Breast epithelium (tissue), 4 donors: ENCODE measurements at regions not wholly inside any gene's neighbourhood (a gene's known extent, or its start where the extent isn't known, plus 50 kb on each side); places are given as distances from the start of the nearest gene placed in this dataset.

Experiments
- DNase-seq, 2 donors: peaks; one replicate each; pipeline ENCODE4 v3.0.0-alpha.2; 2019; ENCODE audit warnings: low spot score in 2 of 2
- H3K27ac ChIP-seq, 2 donors: fragments of 200-600 bp; sonication (generic) in 1 of 2; one replicate each; pipeline ENCODE4 v1.5.1; 2016 to 2019; ENCODE audit warnings: mild to moderate bottlenecking in 1 of 2
- H3K27me3 ChIP-seq, 2 donors: fragments of 200-600 bp; sonication (generic) in 1 of 2; one replicate each; pipeline versions ENCODE4 v1.5.1 to v1.6.0; 2017 to 2019; ENCODE audit warnings: control low read depth in 1 of 2, mild to moderate bottlenecking in 1 of 2
- H3K36me3 ChIP-seq: fragments of 200-600 bp; one replicate; pipeline ENCODE4 v1.5.1; 2019
- H3K4me1 ChIP-seq, 2 donors: fragments of 200-600 bp; sonication (generic); one replicate each; pipeline ENCODE4 v1.5.1; 2016 to 2019; ENCODE audit warnings: control low read depth in 1 of 2
- H3K4me3 ChIP-seq, 3 donors: fragments of 200-600 bp; sonication (generic); 1 replicate in 2 of 3; 2 replicates in 1 of 3; pipeline ENCODE4 v1.5.1; 2016 to 2019; ENCODE audit warnings: mild to moderate bottlenecking in 3 of 3, moderate library complexity in 2 of 3
- H3K9me3 ChIP-seq, 2 donors: fragments of 200-600 bp; sonication (generic) in 1 of 2; one replicate each; pipeline ENCODE4 v1.5.1; 2016 to 2019; ENCODE audit warnings: control low read depth in 1 of 2
- CTCF ChIP-seq, 3 donors: fragments of 450-650 bp; IDR thresholded peaks; one replicate each; pipeline ENCODE4 v1.5.1; 2016 to 2017; ENCODE audit warnings: antibody characterized with exemption in 3 of 3, mild to moderate bottlenecking in 3 of 3, moderate library complexity in 3 of 3
- POLR2A ChIP-seq: fragments of 450-650 bp; IDR thresholded peaks from one replicate; pipeline ENCODE4 v1.6.1; 2016; ENCODE audit warnings: antibody characterized with exemption, mild to moderate bottlenecking, moderate library complexity
- POLR2AphosphoS5 ChIP-seq, 3 donors: sonication (generic); formaldehyde crosslinking; IDR thresholded peaks; one replicate each; pipeline ENCODE4 v1.6.1; 2017; ENCODE audit warnings: antibody characterized with exemption in 3 of 3
- intact Hi-C: fragments of 100-400 bp; cut with DNase I; formaldehyde crosslinking; loops from one replicate; pipeline ENCODE4 v1.15.1; 2023; ENCODE audit warnings: low total_unique reads

- no peaks in the 10 kb centered on the region for H3K27me3 ChIP-seq
- no peak overlapping the region for H3K27ac ChIP-seq
- H3K36me3 ChIP-seq: no peaks in the 10 kb centered on the region
- H3K4me1 ChIP-seq: no peaks in the 10 kb centered on the region
- TF ChIP-seq CTCF (IDR thresholded peaks at IDR 0.05) (no peak), POLR2A (no peak), POLR2AphosphoS5 (IDR thresholded peaks at IDR 0.05) (no peak)
- intact Hi-C loops: no loop called here
- H3K9me3 ChIP-seq: no peaks in the 10 kb centered on the region
- H3K4me3 ChIP-seq: no peak overlapping the region
- DNase-seq: no peak
These were observed 258.6 kb downstream of the FAT4 start for GRCh38 chr4:125573368-125573767.

- no peak overlapping the region for H3K4me3 ChIP-seq
- TF ChIP-seq CTCF (IDR thresholded peaks at IDR 0.05) (no peak), POLR2AphosphoS5 (IDR thresholded peaks at IDR 0.05) (no peak), POLR2A (no peak)
- no peak for DNase-seq
- H3K4me1 ChIP-seq: no peaks in the 10 kb centered on the region
- H3K36me3 ChIP-seq: no peaks in the 10 kb centered on the region
- no peaks in the 10 kb centered on the region for H3K27me3 ChIP-seq
- H3K9me3 ChIP-seq: no peaks in the 10 kb centered on the region
- intact Hi-C loops: no loop called here
- no peak overlapping the region for H3K27ac ChIP-seq
These were observed 259.0 kb downstream of the FAT4 start for GRCh38 chr4:125573786-125574185.

- intact Hi-C loops: no loop called here
- H3K27ac ChIP-seq: no peak overlapping the region
- H3K4me1 ChIP-seq: no peaks in the 10 kb centered on the region
- H3K27me3 ChIP-seq: no peaks in the 10 kb centered on the region
- no peak overlapping the region for H3K4me3 ChIP-seq
- no peaks in the 10 kb centered on the region for H3K36me3 ChIP-seq
- H3K9me3 ChIP-seq: no peaks in the 10 kb centered on the region
- no peak for TF ChIP-seq CTCF (IDR thresholded peaks at IDR 0.05)
- no peak for TF ChIP-seq POLR2A
- TF ChIP-seq POLR2AphosphoS5 (IDR thresholded peaks at IDR 0.05): no peak
- no peak for DNase-seq
These were observed 267.5 kb downstream of the FAT4 start for GRCh38 chr4:125582302-125582701.

- Histone ChIP-seq H3K27me3 (no peaks in the 10 kb centered on the region), H3K4me3 (no peak overlapping the region), H3K27ac (no peak overlapping the region), H3K36me3 (no peaks in the 10 kb centered on the region), H3K4me1 (no peaks in the 10 kb centered on the region), H3K9me3 (peaks cover 0 to 9% of the 10 kb centered on the region in 2 donors)
- intact Hi-C loops: no loop called here
- no peak for TF ChIP-seq CTCF (IDR thresholded peaks at IDR 0.05)
- no peak for TF ChIP-seq POLR2A
- no peak for TF ChIP-seq POLR2AphosphoS5 (IDR thresholded peaks at IDR 0.05)
- DNase-seq: no peak
These were observed 275.4 kb downstream of the FAT4 start for GRCh38 chr4:125590158-125590557.

GRCh38 chr4:125591290-125591689, 276.5 kb downstream of the FAT4 start:
- Histone ChIP-seq H3K36me3 (no peaks in the 10 kb centered on the region), H3K27ac (no peak overlapping the region), H3K4me1 (no peaks in the 10 kb centered on the region), H3K4me3 (no peak overlapping the region), H3K9me3 (peaks cover 0 to 9% of the 10 kb centered on the region in 2 donors), H3K27me3 (no peaks in the 10 kb centered on the region)
- no peak for TF ChIP-seq POLR2A
- no peak for TF ChIP-seq CTCF (IDR thresholded peaks at IDR 0.05)
- no peak for TF ChIP-seq POLR2AphosphoS5 (IDR thresholded peaks at IDR 0.05)
- intact Hi-C loops: no loop called here
- no peak for DNase-seq
